RWPE2 (cell line): ENCODE measurements at regions not wholly inside any gene's neighbourhood (a gene's known extent, or its start where the extent isn't known, plus 50 kb on each side); places are given as distances from the start of the nearest gene placed in this dataset.

Experiments used
- ATAC-seq: fragments of 200-7000 bp; cut with Tn5 transposase; 3 replicates; pipeline ENCODE4 v1.9.1; 2021; ENCODE audit warnings: low read depth
- DNase-seq: peaks from one replicate; pipeline ENCODE4 v3.0.0-alpha.2; 2020; ENCODE audit warnings: low spot score
- H3K27ac ChIP-seq: fragments of 450-650 bp; 2 replicates; pipeline ENCODE4 v1.5.1; 2017; ENCODE audit warnings: mild to moderate bottlenecking; ENCODE audit not compliant: poor library complexity, severe bottlenecking
- H3K27me3 ChIP-seq: fragments of 250-450 bp; sonication (Bioruptor Pico); 2 replicates; pipeline ENCODE4 v1.5.1; 2021; ENCODE audit warnings: mild to moderate bottlenecking, moderate library complexity; ENCODE audit not compliant: insufficient read depth, poor library complexity, severe bottlenecking
- H3K36me3 ChIP-seq: fragments of 250-450 bp; sonication (Bioruptor Pico); 2 replicates; pipeline ENCODE4 v1.5.1; 2020; ENCODE audit warnings: low read depth, mild to moderate bottlenecking, moderate library complexity
- H3K4me1 ChIP-seq: fragments of 250-450 bp; sonication (Bioruptor Pico); 2 replicates; pipeline ENCODE4 v1.5.1; 2021; ENCODE audit warnings: mild to moderate bottlenecking, moderate library complexity; ENCODE audit not compliant: insufficient read depth, poor library complexity, severe bottlenecking
- H3K4me3 ChIP-seq: fragments of 250-450 bp; sonication (Bioruptor Pico); 2 replicates; pipeline ENCODE4 v1.5.1; 2021; ENCODE audit warnings: mild to moderate bottlenecking, moderate library complexity; ENCODE audit not compliant: severe bottlenecking
- H3K9me3 ChIP-seq: fragments of 250-450 bp; sonication (Bioruptor Pico); 2 replicates; pipeline ENCODE4 v1.5.1; 2021; ENCODE audit warnings: mild to moderate bottlenecking, moderate library complexity; ENCODE audit not compliant: severe bottlenecking
- TF ChIP-seq, protein P1 (sequence below): fragments of 450-650 bp; IDR thresholded peaks from one replicate; pipeline ENCODE4 v1.5.1; 2017; ENCODE audit warnings: mild to moderate bottlenecking, moderate library complexity; ENCODE audit not compliant: poor library complexity, severe bottlenecking

DNA sequence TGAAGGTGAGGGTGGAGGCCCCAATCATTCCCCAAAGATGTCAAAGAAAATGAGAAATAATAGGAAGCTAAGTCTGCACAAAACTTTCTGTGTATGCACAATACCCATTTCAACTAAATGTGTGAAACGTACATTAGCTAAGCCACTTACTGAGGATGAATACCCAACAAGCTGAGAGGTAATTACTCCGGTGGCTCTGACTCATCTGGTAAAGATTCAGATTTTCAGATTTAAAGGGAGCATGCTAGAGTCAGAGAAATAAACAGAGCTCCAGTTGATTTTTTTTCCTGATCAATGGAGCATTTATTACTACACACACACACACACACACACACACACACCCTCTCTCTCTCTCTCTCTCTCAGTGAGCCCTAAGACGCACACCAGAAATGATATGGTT, 194.8 kb upstream of the ARGLU1 start:
- H3K27me3 ChIP-seq: peaks cover 4% of the 10 kb centered on the region
- no peak for DNase-seq

DNA sequence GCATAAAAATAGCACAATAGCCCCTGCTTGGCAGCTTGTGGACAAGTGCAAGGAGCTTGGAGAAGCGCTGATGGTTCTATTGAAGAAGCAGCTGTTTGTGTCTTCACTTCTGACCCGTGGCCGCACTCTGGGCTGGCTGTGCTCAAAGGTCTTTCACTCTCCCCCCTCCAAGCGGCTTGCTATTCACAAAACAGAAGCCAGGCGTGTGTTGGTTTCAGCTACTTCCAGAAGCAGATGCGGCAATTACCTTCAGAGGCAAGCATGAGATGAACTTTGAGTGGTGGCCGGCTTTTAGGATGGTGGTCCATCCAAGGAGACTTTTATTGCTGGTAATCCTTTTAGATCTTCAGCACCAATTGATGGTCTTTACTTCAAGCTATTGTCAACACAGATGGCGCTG, 188.5 kb upstream of the ARGLU1 start:
- Histone ChIP-seq H3K9me3 (no peaks in the 10 kb centered on the region), H3K27ac (no peak overlapping the region), H3K4me1 (no peaks in the 10 kb centered on the region), H3K36me3 (no peaks in the 10 kb centered on the region), H3K27me3 (peaks cover 14% of the 10 kb centered on the region), H3K4me3 (no peak overlapping the region)
- DNase-seq: no peak
- TF ChIP-seq, protein P1, sequence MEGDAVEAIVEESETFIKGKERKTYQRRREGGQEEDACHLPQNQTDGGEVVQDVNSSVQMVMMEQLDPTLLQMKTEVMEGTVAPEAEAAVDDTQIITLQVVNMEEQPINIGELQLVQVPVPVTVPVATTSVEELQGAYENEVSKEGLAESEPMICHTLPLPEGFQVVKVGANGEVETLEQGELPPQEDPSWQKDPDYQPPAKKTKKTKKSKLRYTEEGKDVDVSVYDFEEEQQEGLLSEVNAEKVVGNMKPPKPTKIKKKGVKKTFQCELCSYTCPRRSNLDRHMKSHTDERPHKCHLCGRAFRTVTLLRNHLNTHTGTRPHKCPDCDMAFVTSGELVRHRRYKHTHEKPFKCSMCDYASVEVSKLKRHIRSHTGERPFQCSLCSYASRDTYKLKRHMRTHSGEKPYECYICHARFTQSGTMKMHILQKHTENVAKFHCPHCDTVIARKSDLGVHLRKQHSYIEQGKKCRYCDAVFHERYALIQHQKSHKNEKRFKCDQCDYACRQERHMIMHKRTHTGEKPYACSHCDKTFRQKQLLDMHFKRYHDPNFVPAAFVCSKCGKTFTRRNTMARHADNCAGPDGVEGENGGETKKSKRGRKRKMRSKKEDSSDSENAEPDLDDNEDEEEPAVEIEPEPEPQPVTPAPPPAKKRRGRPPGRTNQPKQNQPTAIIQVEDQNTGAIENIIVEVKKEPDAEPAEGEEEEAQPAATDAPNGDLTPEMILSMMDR: no peak
- no peak for ATAC-seq

More for the DNA sequence above, 194.8 kb upstream of the ARGLU1 start:
- peaks cover 4% of the 10 kb centered on the region for H3K9me3 ChIP-seq
- ATAC-seq: no peak
- H3K27ac ChIP-seq: no peak overlapping the region
- TF ChIP-seq, protein P1: no peak
- no peaks in the 10 kb centered on the region for H3K4me1 ChIP-seq
- H3K4me3 ChIP-seq: no peak overlapping the region
- H3K36me3 ChIP-seq: no peaks in the 10 kb centered on the region

DNA sequence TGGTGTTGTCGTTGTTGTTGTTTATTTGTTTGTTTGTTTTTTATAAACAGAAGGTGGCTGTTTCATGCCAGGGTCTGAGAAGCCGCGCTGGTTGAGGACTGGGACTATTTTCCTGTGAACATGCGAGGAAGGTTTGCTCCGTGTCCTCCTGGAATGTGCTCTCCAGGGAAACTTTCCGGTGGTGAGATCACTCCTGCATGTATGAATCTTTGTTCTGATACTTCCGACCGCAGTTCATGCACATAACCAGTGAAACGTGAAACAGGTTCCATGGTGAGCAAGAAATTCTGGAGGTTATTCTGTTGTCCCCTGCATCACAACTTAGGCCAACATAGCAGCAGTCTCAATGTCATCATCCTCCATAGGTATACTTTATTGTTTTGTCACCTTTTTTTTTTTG, 187.6 kb upstream of the ARGLU1 start:
- H3K4me1 ChIP-seq: no peaks in the 10 kb centered on the region
- no peaks in the 10 kb centered on the region for H3K9me3 ChIP-seq
- TF ChIP-seq, protein P1: no peak
- H3K4me3 ChIP-seq: no peak overlapping the region
- no peak overlapping the region for H3K27ac ChIP-seq
- H3K27me3 ChIP-seq: peaks cover 10% of the 10 kb centered on the region
- H3K36me3 ChIP-seq: no peaks in the 10 kb centered on the region
- ATAC-seq (no peak), DNase-seq (no peak)

DNA sequence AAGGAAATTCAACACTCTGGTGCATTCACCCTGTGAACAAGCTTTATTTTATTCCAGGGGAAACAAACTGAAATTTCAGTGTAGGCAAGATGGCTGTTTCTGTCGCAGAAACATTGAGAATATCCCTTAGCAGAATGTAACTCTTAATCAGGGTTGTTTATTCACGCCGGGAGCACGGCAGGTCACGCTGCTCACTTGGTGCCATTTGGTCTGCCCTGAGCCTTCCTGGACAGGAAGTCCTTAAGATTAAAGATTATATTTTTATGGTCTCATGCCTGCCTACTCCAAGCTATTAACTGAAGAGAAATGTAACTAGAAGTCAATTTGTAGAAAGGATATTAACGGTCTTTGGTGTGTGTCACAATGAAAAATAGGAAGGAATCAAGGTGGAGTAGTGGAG, 185.3 kb upstream of the ARGLU1 start:
- Histone ChIP-seq H3K9me3 (no peaks in the 10 kb centered on the region), H3K36me3 (no peaks in the 10 kb centered on the region), H3K27me3 (peaks cover 10% of the 10 kb centered on the region), H3K27ac (no peak overlapping the region), H3K4me3 (no peak overlapping the region), H3K4me1 (no peaks in the 10 kb centered on the region)
- ATAC-seq: no peak
- no peak for DNase-seq
- TF ChIP-seq, protein P1: no peak

DNA sequence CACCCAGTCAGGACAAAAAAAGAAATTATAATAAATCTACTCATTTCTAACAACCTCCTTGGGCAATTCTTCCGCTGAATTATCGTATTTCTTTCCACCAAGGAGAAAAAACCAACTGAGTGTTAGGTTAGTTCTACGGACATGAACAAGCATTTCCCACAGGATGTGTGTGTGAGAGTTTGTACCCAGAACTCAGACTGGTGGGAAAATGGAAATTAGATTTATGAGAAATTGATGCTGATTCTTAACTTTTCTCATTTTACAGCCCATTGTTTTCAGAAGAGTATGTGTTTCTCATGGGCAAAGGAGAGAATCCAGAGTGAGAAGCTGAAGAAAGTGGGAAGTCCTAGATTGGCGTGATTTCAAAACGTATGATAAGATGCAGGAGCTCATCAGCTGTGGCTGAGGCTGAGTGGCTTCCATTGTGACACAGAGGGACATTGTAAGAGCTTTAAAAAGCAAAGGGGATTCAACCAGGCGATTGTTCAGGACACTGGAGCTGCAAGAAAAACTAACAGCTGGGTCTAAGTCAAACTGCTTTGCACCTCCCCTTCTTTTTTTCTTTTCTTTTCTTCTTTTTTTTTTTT, 184.7 kb upstream of the ARGLU1 start:
- H3K27ac ChIP-seq: no peak overlapping the region
- DNase-seq: no peak
- peaks cover 10% of the 10 kb centered on the region for H3K27me3 ChIP-seq
- H3K36me3 ChIP-seq: no peaks in the 10 kb centered on the region
- TF ChIP-seq, protein P1: no peak
- no peaks in the 10 kb centered on the region for H3K4me1 ChIP-seq
- no peaks in the 10 kb centered on the region for H3K9me3 ChIP-seq
- H3K4me3 ChIP-seq: no peak overlapping the region
- no peak for ATAC-seq
